ENCODE measurements at regions not wholly inside any gene's neighbourhood (a gene's known extent, or its start where the extent isn't known, plus 50 kb on each side); places are given as distances from the start of the nearest gene placed in this dataset.
"Not testable (repeated sequence)": the region's sequence is repeated elsewhere in the genome, so short reads cannot be mapped to it uniquely, and the experiment has no call there.

- Mint-ChIP-seq H3K4me3 (no peak overlapping the region), H3K4me1 (no peaks in the 10 kb centered on the region), H3K27me3 (ENCODE audit: low read depth) (peaks cover 3% of the 10 kb centered on the region), H3K9me3 (peaks cover 14% of the 10 kb centered on the region), H3K27ac (no peak overlapping the region), H3K36me3 (no peaks in the 10 kb centered on the region)
- DNase-seq (ENCODE audit: low spot score in 2 of 2, unreplicated experiment in 2 of 2) = no peak
- TF ChIP-seq CTCF (IDR thresholded peaks at IDR 0.05; ENCODE audit: unreplicated experiment) = no peak
These were observed 128.9 kb upstream of the CCND2 start for GRCh38 chr12:4144676-4145075.

- H3K4me1 Mint-ChIP-seq = no peaks in the 10 kb centered on the region
- H3K27me3 Mint-ChIP-seq (ENCODE audit: low read depth) = peaks cover 3% of the 10 kb centered on the region
- no peaks in the 10 kb centered on the region for H3K36me3 Mint-ChIP-seq
- H3K4me3 Mint-ChIP-seq = no peak overlapping the region
- H3K27ac Mint-ChIP-seq = no peak overlapping the region
- no peak for DNase-seq (ENCODE audit: low spot score in 2 of 2, unreplicated experiment in 2 of 2)
- peaks cover 11% of the 10 kb centered on the region for H3K9me3 Mint-ChIP-seq
- TF ChIP-seq CTCF (IDR thresholded peaks at IDR 0.05; ENCODE audit: unreplicated experiment) = no peak
These were observed 129.7 kb upstream of the CCND2 start for GRCh38 chr12:4143896-4144295.

GRCh38 chr12:4141348-4142270 is 132.0 kb upstream of the CCND2 start:
- Mint-ChIP-seq H3K9me3 (peaks cover 11% of the 10 kb centered on the region), H3K4me3 (no peak overlapping the region), H3K27me3 (ENCODE audit: low read depth) (peaks cover 1% of the 10 kb centered on the region), H3K4me1 (peaks cover 7% of the 10 kb centered on the region), H3K36me3 (no peaks in the 10 kb centered on the region), H3K27ac (no peak overlapping the region)
- DNase-seq (ENCODE audit: low spot score in 2 of 2, unreplicated experiment in 2 of 2) = no peak
- TF ChIP-seq CTCF (IDR thresholded peaks at IDR 0.05; ENCODE audit: unreplicated experiment) = no peak

GRCh38 chr12:4140581-4141301 is 132.8 kb upstream of the CCND2 start:
- H3K4me1 Mint-ChIP-seq = peaks cover 16% of the 10 kb centered on the region
- no peak overlapping the region for H3K4me3 Mint-ChIP-seq
- H3K36me3 Mint-ChIP-seq = no peaks in the 10 kb centered on the region
- no peak overlapping the region for H3K27ac Mint-ChIP-seq
- DNase-seq (ENCODE audit: low spot score in 2 of 2, unreplicated experiment in 2 of 2) = peak in 1 of 2 experiments; percentile 24
- H3K27me3 Mint-ChIP-seq (ENCODE audit: low read depth) = no peaks in the 10 kb centered on the region
- TF ChIP-seq CTCF (IDR thresholded peaks at IDR 0.05; ENCODE audit: unreplicated experiment) = no peak
- peaks cover 11% of the 10 kb centered on the region for H3K9me3 Mint-ChIP-seq

GRCh38 chr12:4139191-4139590 is 134.4 kb upstream of the CCND2 start:
- H3K27ac Mint-ChIP-seq = no peak overlapping the region
- no peak for TF ChIP-seq CTCF (IDR thresholded peaks at IDR 0.05; ENCODE audit: unreplicated experiment)
- no peaks in the 10 kb centered on the region for H3K27me3 Mint-ChIP-seq (ENCODE audit: low read depth)
- peaks cover 30% of the 10 kb centered on the region for H3K4me1 Mint-ChIP-seq
- no peak overlapping the region for H3K4me3 Mint-ChIP-seq
- no peak for DNase-seq (ENCODE audit: low spot score in 2 of 2, unreplicated experiment in 2 of 2)
- H3K9me3 Mint-ChIP-seq = peaks cover 7% of the 10 kb centered on the region
- H3K36me3 Mint-ChIP-seq = no peaks in the 10 kb centered on the region

- H3K27ac Mint-ChIP-seq; H3K9me3 Mint-ChIP-seq; DNase-seq (ENCODE audit: low spot score in 2 of 2, unreplicated experiment in 2 of 2); H3K36me3 Mint-ChIP-seq; H3K4me3 Mint-ChIP-seq; H3K27me3 Mint-ChIP-seq (ENCODE audit: low read depth): not testable (repeated sequence)
- H3K4me1 Mint-ChIP-seq = peaks cover 37% of the 10 kb centered on the region
These were observed 135.0 kb upstream of the CCND2 start for GRCh38 chr12:4138532-4138931.

All from mesothelial cell of epicardium (in vitro differentiated cells).